Kidney epithelial cell (primary cell): ENCODE measurements at regions not wholly inside any gene's neighbourhood (a gene's known extent, or its start where the extent isn't known, plus 50 kb on each side); places are given as distances from the start of the nearest gene placed in this dataset.

Experiments
- DNase-seq: peaks from one replicate; pipeline ENCODE4 v3.0.0-alpha.2; 2010; ENCODE audit warnings: low read depth
- H3K27me3 ChIP-seq: 2 replicates; pipeline ENCODE4 v1.6.0; 2011; ENCODE audit warnings: low read length; ENCODE audit not compliant: control insufficient read depth, insufficient read depth
- H3K36me3 ChIP-seq: 2 replicates; pipeline ENCODE4 v1.5.1; 2011; ENCODE audit warnings: low read length; ENCODE audit not compliant: control insufficient read depth, insufficient read depth
- H3K4me3 ChIP-seq: 2 replicates; pipeline ENCODE4 v1.5.1; 2011; ENCODE audit warnings: low read depth, mild to moderate bottlenecking, control low read depth, low read length
- CTCF ChIP-seq: IDR thresholded peaks from 2 replicates; pipeline ENCODE4 v1.5.1; 2011; ENCODE audit warnings: mild to moderate bottlenecking, moderate library complexity, low read length, control low read depth, inconsistent platforms; ENCODE audit not compliant: insufficient read depth, poor library complexity, severe bottlenecking

- no peak for TF ChIP-seq CTCF
- H3K27me3 ChIP-seq = no peaks in the 10 kb centered on the region
- DNase-seq = no peak
- no peak overlapping the region for H3K4me3 ChIP-seq
- no peaks in the 10 kb centered on the region for H3K36me3 ChIP-seq
Measured at GRCh38 chr6:68296126-68296525, 339.0 kb upstream of the ADGRB3 start.

GRCh38 chr6:68282646-68283045 lies 352.4 kb upstream of the ADGRB3 start:
- no peak for TF ChIP-seq CTCF
- Histone ChIP-seq H3K36me3 (no peaks in the 10 kb centered on the region), H3K4me3 (no peak overlapping the region), H3K27me3 (no peaks in the 10 kb centered on the region)
- DNase-seq = no peak

GRCh38 chr6:68279793-68280557 lies 355.1 kb upstream of the ADGRB3 start:
- no peaks in the 10 kb centered on the region for H3K27me3 ChIP-seq
- no peaks in the 10 kb centered on the region for H3K36me3 ChIP-seq
- TF ChIP-seq CTCF = no peak
- no peak overlapping the region for H3K4me3 ChIP-seq
- no peak for DNase-seq

GRCh38 chr6:68273297-68273696 lies 361.8 kb upstream of the ADGRB3 start:
- no peak for TF ChIP-seq CTCF
- Histone ChIP-seq H3K4me3 (no peak overlapping the region), H3K27me3 (no peaks in the 10 kb centered on the region), H3K36me3 (no peaks in the 10 kb centered on the region)
- no peak for DNase-seq

GRCh38 chr6:68256391-68256790 lies 378.7 kb upstream of the ADGRB3 start:
- no peak overlapping the region for H3K4me3 ChIP-seq
- no peaks in the 10 kb centered on the region for H3K27me3 ChIP-seq
- no peak for DNase-seq
- TF ChIP-seq CTCF = no peak
- no peaks in the 10 kb centered on the region for H3K36me3 ChIP-seq

GRCh38 chr6:68252632-68253031 lies 382.4 kb upstream of the ADGRB3 start:
- H3K4me3 ChIP-seq = no peak overlapping the region
- H3K36me3 ChIP-seq = no peaks in the 10 kb centered on the region
- DNase-seq = no peak
- TF ChIP-seq CTCF = no peak
- H3K27me3 ChIP-seq = no peaks in the 10 kb centered on the region
